WTC11 (cell line): ENCODE measurements at regions not wholly inside any gene's neighbourhood (a gene's known extent, or its start where the extent isn't known, plus 50 kb on each side); places are given as distances from the start of the nearest gene placed in this dataset.
A peak's percentile ranks its signal among the peaks of the same experiment; 100 is the strongest.

Experiments
- ATAC-seq: fragments of 200-7000 bp; cut with Tn5 transposase; 2 replicates; pipeline ENCODE4 v1.10.0; 2021; ENCODE audit warnings: mild to moderate bottlenecking, moderate library complexity
- CTCF ChIA-PET: fragments of 300-600 bp; sonication (Branson Sonifier 250); formaldehyde crosslinking; loops from one replicate; lab custom pipeline; 2021; ENCODE audit warnings: antibody characterized with exemption; lab: Charles Lee
- POLR2A ChIA-PET: fragments of 350-600 bp; sonication (Branson Sonifier 250); formaldehyde crosslinking; loops from one replicate; lab custom pipeline; 2021; ENCODE audit warnings: antibody characterized with exemption; lab: Charles Lee
- DNase-seq: peaks from one replicate; pipeline ENCODE4 v3.0.0; 2021; ENCODE audit warnings: low spot score
- H3K27ac Mint-ChIP-seq: 2 replicates; pipeline ENCODE4 v1.8.0; 2021; ENCODE audit warnings: mixed read lengths
- H3K27me3 Mint-ChIP-seq: 2 replicates; pipeline ENCODE4 v1.8.0; 2021; ENCODE audit warnings: low read depth, mild to moderate bottlenecking, moderate library complexity, mixed read lengths
- H3K36me3 Mint-ChIP-seq: 2 replicates; pipeline ENCODE4 v1.8.0; 2021; ENCODE audit warnings: mixed read lengths
- H3K4me1 Mint-ChIP-seq: 2 replicates; pipeline ENCODE4 v1.8.0; 2022; ENCODE audit warnings: mixed read lengths
- H3K4me3 Mint-ChIP-seq: 2 replicates; pipeline ENCODE4 v1.8.0; 2021; ENCODE audit warnings: mild to moderate bottlenecking, moderate library complexity, mixed read lengths
- H3K9me3 Mint-ChIP-seq: 2 replicates; pipeline ENCODE4 v1.8.0; 2021; ENCODE audit warnings: mixed read lengths
- ATF2 ChIP-seq: sonication (generic); formaldehyde crosslinking; IDR thresholded peaks from 2 replicates; pipeline ENCODE4 v1.8.1; 2022; ENCODE audit warnings: low read depth, missing genetic modification reagents, borderline replicate concordance
- ATF3 ChIP-seq: sonication (generic); formaldehyde crosslinking; conservative IDR thresholded peaks from 2 replicates; pipeline ENCODE4 v1.8.1; 2022; ENCODE audit warnings: mild to moderate bottlenecking, missing genetic modification reagents
- CREB1 ChIP-seq: sonication (generic); formaldehyde crosslinking; IDR thresholded peaks from 2 replicates; pipeline ENCODE4 v1.8.0; 2023; ENCODE audit warnings: mild to moderate bottlenecking, missing genetic modification reagents
- ELF4 ChIP-seq: sonication (generic); formaldehyde crosslinking; IDR thresholded peaks from 2 replicates; pipeline ENCODE4 v1.8.1; 2022; ENCODE audit warnings: low read depth, mild to moderate bottlenecking, moderate library complexity, missing genetic modification reagents
- EMX1 ChIP-seq: fragments of 250-450 bp; sonication (Bioruptor Pico); IDR thresholded peaks from 2 replicates; pipeline ENCODE4 v1.8.0; 2021; ENCODE audit warnings: mild to moderate bottlenecking
- FOXJ3 ChIP-seq: sonication (generic); formaldehyde crosslinking; IDR thresholded peaks from 2 replicates; pipeline ENCODE4 v1.9.0; 2021; ENCODE audit warnings: missing genetic modification reagents, mild to moderate bottlenecking, borderline replicate concordance
- FOXK1 ChIP-seq: sonication (generic); formaldehyde crosslinking; IDR thresholded peaks from 2 replicates; pipeline ENCODE4 v1.8.0; 2022; ENCODE audit warnings: mild to moderate bottlenecking, moderate library complexity, missing genetic modification reagents
- FOXP4 ChIP-seq: sonication (generic); formaldehyde crosslinking; IDR thresholded peaks from 2 replicates; pipeline ENCODE4 v1.8.0; 2022; ENCODE audit warnings: mild to moderate bottlenecking, missing genetic modification reagents
- GRHL2 ChIP-seq: fragments of 250-450 bp; sonication (Bioruptor Pico); IDR thresholded peaks from 2 replicates; pipeline ENCODE4 v1.8.0; 2022; ENCODE audit warnings: mild to moderate bottlenecking, moderate library complexity; ENCODE audit not compliant: insufficient replicate concordance, severe bottlenecking
- IRF1 ChIP-seq: sonication (generic); formaldehyde crosslinking; IDR thresholded peaks from 2 replicates; pipeline ENCODE4 v1.8.0; 2023; ENCODE audit warnings: missing genetic modification reagents
- NFYB ChIP-seq: sonication (generic); formaldehyde crosslinking; conservative IDR thresholded peaks from 2 replicates; pipeline ENCODE4 v1.8.0; 2022; ENCODE audit warnings: low read depth, missing genetic modification reagents
- NR3C1 ChIP-seq: sonication (generic); formaldehyde crosslinking; conservative IDR thresholded peaks from 2 replicates; pipeline ENCODE4 v1.8.1; 2023; ENCODE audit warnings: low read depth, mild to moderate bottlenecking, missing genetic modification reagents
- OVOL2 ChIP-seq: fragments of 250-450 bp; sonication (Bioruptor Pico); IDR thresholded peaks from 2 replicates; pipeline ENCODE4 v1.9.0; 2021; ENCODE audit warnings: mild to moderate bottlenecking, borderline replicate concordance
- RORB ChIP-seq: fragments of 250-450 bp; sonication (Bioruptor Pico); IDR thresholded peaks from 2 replicates; pipeline ENCODE4 v1.9.0; 2021; ENCODE audit warnings: mild to moderate bottlenecking
- STAT6 ChIP-seq: sonication (generic); formaldehyde crosslinking; conservative IDR thresholded peaks from 2 replicates; pipeline ENCODE4 v1.8.1; 2023; ENCODE audit warnings: mild to moderate bottlenecking, low read depth, missing genetic modification reagents, moderate library complexity
- USF1 ChIP-seq: sonication (generic); formaldehyde crosslinking; IDR thresholded peaks from 2 replicates; pipeline ENCODE4 v1.8.0; 2022; ENCODE audit warnings: mild to moderate bottlenecking, missing genetic modification reagents
- ZBTB21 ChIP-seq: sonication (generic); formaldehyde crosslinking; IDR thresholded peaks from 2 replicates; pipeline ENCODE4 v1.8.1; 2023; ENCODE audit warnings: mild to moderate bottlenecking, missing genetic modification reagents, borderline replicate concordance
- ZNF671 ChIP-seq: fragments of 250-450 bp; sonication (Bioruptor Pico); IDR thresholded peaks from 2 replicates; pipeline ENCODE4 v1.8.0; 2021; ENCODE audit warnings: mild to moderate bottlenecking

- TF ChIP-seq FOXJ3 (CRISPR knock-in tag), result no peak
These were observed 326.7 kb downstream of the BCOR start (continued) for GRCh38 chrX:39771089-39771488.

GRCh38 chrX:39772057-39772832 lies 325.5 kb downstream of the BCOR start:
- ChIA-PET CTCF (interaction anchor here (0.7 to 1.3 kb wide), 6 partner anchors 10 to 241 kb away, joined by 3 to 4 read pairs (median 3); no protein-coding TSS in a partner anchor), POLR2A (interaction anchor here (1.3 kb wide), 1 partner anchor 41 kb away, joined by 4 read pairs; no protein-coding TSS in a partner anchor)
- ATAC-seq (peak; percentile 93), DNase-seq (peak; percentile 65)
- 0 out of 2 replicates have a peak, but pooled peaks have one; percentile 19 for TF ChIP-seq USF1
- TF ChIP-seq ZNF671 (CRISPR knock-in tag), result no peak
- no peak for TF ChIP-seq RORB (CRISPR knock-in tag)
- no peak for TF ChIP-seq FOXP4 (CRISPR knock-in tag)
- Mint-ChIP-seq H3K27me3 (no peaks in the 10 kb centered on the region; the same call in 1 of the 2 replicates), H3K27ac (peak overlapping the region; percentile 99), H3K4me3 (peak overlapping the region; percentile 38), H3K4me1 (peaks cover 51% of the 10 kb centered on the region), H3K36me3 (no peaks in the 10 kb centered on the region), H3K9me3 (no peaks in the 10 kb centered on the region)

GRCh38 chrX:39773150-39773549 lies 324.6 kb downstream of the BCOR start:
- Mint-ChIP-seq H3K27ac (peak overlapping the region; percentile 97), H3K9me3 (no peaks in the 10 kb centered on the region), H3K4me1 (peaks cover 51% of the 10 kb centered on the region), H3K4me3 (peak overlapping the region; percentile 38), H3K36me3 (no peaks in the 10 kb centered on the region), H3K27me3 (no peaks in the 10 kb centered on the region)
- ATAC-seq (no peak), DNase-seq (no peak)
- ChIA-PET POLR2A (interaction anchor here (1.3 kb wide), 1 partner anchor 40 kb away, joined by 4 read pairs; no protein-coding TSS in a partner anchor), CTCF (interaction anchor here (1.3 kb wide), 1 partner anchor 9 kb away, joined by 3 read pairs; no protein-coding TSS in a partner anchor)
- TF ChIP-seq ZBTB21 (CRISPR knock-in tag), result no peak
- no peak for TF ChIP-seq ELF4 (CRISPR knock-in tag)
- no peak for TF ChIP-seq ATF3 (CRISPR knock-in tag)
- TF ChIP-seq GRHL2 (CRISPR knock-in tag), result no peak
- no peak for TF ChIP-seq NR3C1 (CRISPR knock-in tag)
- no peak for TF ChIP-seq USF1
- TF ChIP-seq NFYB (CRISPR knock-in tag), result no peak
- TF ChIP-seq FOXP4 (CRISPR knock-in tag), result no peak
- no peak for TF ChIP-seq FOXK1 (CRISPR knock-in tag)
- TF ChIP-seq IRF1, result no peak
- no peak for TF ChIP-seq CREB1 (CRISPR knock-in tag)
- no peak for TF ChIP-seq OVOL2
- TF ChIP-seq ATF2, result no peak
- TF ChIP-seq EMX1 (CRISPR knock-in tag), result no peak
- TF ChIP-seq STAT6 (CRISPR knock-in tag), result no peak
